ENCODE measurements at regions not wholly inside any gene's neighbourhood (a gene's known extent, or its start where the extent isn't known, plus 50 kb on each side); places are given as distances from the start of the nearest gene placed in this dataset.

DNA sequence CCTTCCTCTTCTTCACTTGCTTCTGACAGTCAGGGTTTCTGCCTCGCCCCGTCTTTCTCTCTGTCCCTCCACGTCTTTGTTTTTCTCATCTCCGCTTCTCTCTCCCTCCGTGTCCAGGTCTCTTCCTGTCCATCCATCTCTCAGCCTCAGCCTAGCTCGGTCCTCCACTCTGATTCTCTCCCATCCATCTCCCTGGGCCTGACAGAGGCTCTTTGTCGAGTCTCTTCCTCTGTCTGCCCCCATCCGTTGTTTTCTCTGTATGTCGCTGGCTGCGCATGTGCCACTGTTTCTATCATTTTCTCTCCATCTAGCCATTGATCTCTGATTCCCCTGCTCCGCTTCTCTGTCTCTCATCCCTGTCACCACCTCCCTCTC is 328.9 kb upstream of the TBX3 start:
- no peaks in the 10 kb centered on the region for H3K27me3 ChIP-seq (ENCODE audit: control insufficient read depth in 5 of 5, insufficient read depth in 4 of 5, low read length in 5 of 5)
- no peak overlapping the region for H3K27ac ChIP-seq (ENCODE audit: low read depth, low read length)
- H3K9ac ChIP-seq (ENCODE audit: low read length in 5 of 5), result no peak overlapping the region

DNA sequence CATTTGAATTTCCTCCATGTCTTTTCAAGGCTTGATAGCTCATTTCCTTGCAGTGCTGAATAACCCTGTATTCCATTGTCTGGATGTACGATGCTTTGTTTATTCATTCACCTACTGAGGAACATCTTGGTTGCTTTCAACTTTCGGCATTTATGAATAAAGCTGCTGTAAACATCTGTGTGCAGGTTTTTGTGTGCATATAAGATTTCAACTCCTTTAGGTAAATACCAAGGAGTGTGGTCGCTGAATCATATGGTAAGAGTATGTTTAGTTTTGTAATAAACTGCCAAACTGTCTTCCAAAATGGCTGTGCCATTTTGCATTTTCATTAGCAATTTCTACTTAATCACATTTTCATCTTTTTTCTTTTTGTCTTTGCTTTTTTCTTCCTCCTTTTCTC is 327.7 kb upstream of the TBX3 start:
- Histone ChIP-seq H3K4me3 (ENCODE audit: low read depth in 1 of 5, low read length in 5 of 5) (no peak overlapping the region), H3K4me1 (ENCODE audit: control insufficient read depth in 5 of 5, insufficient read depth in 5 of 5, low read length in 5 of 5) (peaks cover 0 to 4% (median 4%) of the 10 kb centered on the region in 5 donors), H3K9me3 (ENCODE audit: control insufficient read depth in 5 of 5, low read length in 5 of 5) (peaks cover 0 to 9% (median 3%) of the 10 kb centered on the region in 5 donors), H3K9ac (ENCODE audit: low read length in 5 of 5) (no peak overlapping the region), H3K27me3 (ENCODE audit: control insufficient read depth in 5 of 5, insufficient read depth in 4 of 5, low read length in 5 of 5) (no peaks in the 10 kb centered on the region), H3K27ac (ENCODE audit: low read depth, low read length) (no peak overlapping the region), H3K36me3 (ENCODE audit: control insufficient read depth in 5 of 5, insufficient read depth in 5 of 5, low read length in 5 of 5) (no peaks in the 10 kb centered on the region)

More for the DNA sequence above, 328.9 kb upstream of the TBX3 start:
- Histone ChIP-seq H3K36me3 (ENCODE audit: control insufficient read depth in 5 of 5, insufficient read depth in 5 of 5, low read length in 5 of 5) (no peaks in the 10 kb centered on the region), H3K4me3 (ENCODE audit: low read depth in 1 of 5, low read length in 5 of 5) (no peak overlapping the region), H3K9me3 (ENCODE audit: control insufficient read depth in 5 of 5, low read length in 5 of 5) (peaks cover 0 to 9% (median 3%) of the 10 kb centered on the region in 5 donors), H3K4me1 (ENCODE audit: control insufficient read depth in 5 of 5, insufficient read depth in 5 of 5, low read length in 5 of 5) (peaks cover 0 to 4% (median 4%) of the 10 kb centered on the region in 5 donors)

DNA sequence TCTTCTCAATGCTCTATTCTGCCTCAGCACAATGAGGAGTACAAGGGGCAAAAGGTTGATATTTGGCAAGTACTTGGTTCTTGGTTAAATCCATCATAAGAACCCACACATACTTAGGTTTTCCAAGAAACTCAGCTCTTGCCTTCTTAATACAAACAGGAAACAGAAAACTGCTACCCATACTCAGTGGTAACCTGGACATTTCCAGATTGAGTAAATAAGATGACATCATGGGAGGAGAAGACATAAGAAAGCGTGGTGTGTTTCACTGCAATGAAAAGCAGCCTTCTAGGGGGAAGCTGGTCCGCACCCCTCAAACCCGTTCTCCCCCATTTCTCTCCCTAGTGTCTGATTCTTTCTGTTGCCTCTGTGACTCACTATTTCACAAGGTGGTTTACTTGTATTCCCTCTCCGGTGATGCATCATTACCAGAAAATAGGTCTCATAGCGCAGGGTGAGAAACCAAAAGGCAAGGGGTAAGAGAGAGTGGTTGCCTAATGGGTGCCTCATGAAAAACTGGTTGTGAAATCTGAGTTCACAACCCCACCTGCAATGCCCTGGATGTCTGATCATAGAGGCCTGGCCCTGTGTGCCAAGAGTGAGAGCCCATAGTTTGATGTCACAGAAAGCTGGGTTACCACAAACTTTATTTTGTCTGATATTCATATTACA is 326.5 kb upstream of the TBX3 start:
- H3K9ac ChIP-seq (ENCODE audit: low read length in 5 of 5), result no peak overlapping the region
- H3K36me3 ChIP-seq (ENCODE audit: control insufficient read depth in 5 of 5, insufficient read depth in 5 of 5, low read length in 5 of 5), result no peaks in the 10 kb centered on the region
- peaks cover 0 to 4% (median 4%) of the 10 kb centered on the region in 5 donors for H3K4me1 ChIP-seq (ENCODE audit: control insufficient read depth in 5 of 5, insufficient read depth in 5 of 5, low read length in 5 of 5)
- no peak overlapping the region for H3K4me3 ChIP-seq (ENCODE audit: low read depth in 1 of 5, low read length in 5 of 5)
- H3K27ac ChIP-seq (ENCODE audit: low read depth, low read length), result no peak overlapping the region
- peaks cover 0 to 9% (median 3%) of the 10 kb centered on the region in 5 donors for H3K9me3 ChIP-seq (ENCODE audit: control insufficient read depth in 5 of 5, low read length in 5 of 5)
- H3K27me3 ChIP-seq (ENCODE audit: control insufficient read depth in 5 of 5, insufficient read depth in 4 of 5, low read length in 5 of 5), result no peaks in the 10 kb centered on the region

DNA sequence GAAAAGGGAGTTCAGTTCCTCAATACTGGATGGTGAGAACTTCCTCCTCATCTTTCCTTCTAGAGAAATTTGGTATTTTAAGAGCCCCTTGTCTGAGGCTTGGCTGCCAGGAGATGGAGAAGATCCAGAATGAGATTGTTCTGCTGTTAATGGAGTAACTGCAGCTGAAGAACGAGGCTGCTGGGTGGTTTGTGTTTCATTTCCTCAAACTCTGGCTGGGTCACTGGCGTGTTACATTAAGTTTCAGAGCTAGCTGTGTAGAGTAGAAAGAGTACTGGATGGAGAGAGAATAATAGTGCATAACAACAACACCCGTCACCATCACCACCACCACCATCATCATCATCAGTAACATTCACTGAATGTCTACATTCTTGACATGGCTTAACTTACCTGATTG is 325.0 kb upstream of the TBX3 start:
- no peaks in the 10 kb centered on the region for H3K36me3 ChIP-seq (ENCODE audit: control insufficient read depth in 5 of 5, insufficient read depth in 5 of 5, low read length in 5 of 5)
- H3K9ac ChIP-seq (ENCODE audit: low read length in 5 of 5), result no peak overlapping the region
- H3K27ac ChIP-seq (ENCODE audit: low read depth, low read length), result no peak overlapping the region
- peaks cover 0 to 9% (median 3%) of the 10 kb centered on the region in 5 donors for H3K9me3 ChIP-seq (ENCODE audit: control insufficient read depth in 5 of 5, low read length in 5 of 5)
- H3K4me3 ChIP-seq (ENCODE audit: low read depth in 1 of 5, low read length in 5 of 5), result no peak overlapping the region
- peaks cover 0 to 7% (median 3%) of the 10 kb centered on the region in 5 donors for H3K4me1 ChIP-seq (ENCODE audit: control insufficient read depth in 5 of 5, insufficient read depth in 5 of 5, low read length in 5 of 5)
- no peaks in the 10 kb centered on the region for H3K27me3 ChIP-seq (ENCODE audit: control insufficient read depth in 5 of 5, insufficient read depth in 4 of 5, low read length in 5 of 5)

DNA sequence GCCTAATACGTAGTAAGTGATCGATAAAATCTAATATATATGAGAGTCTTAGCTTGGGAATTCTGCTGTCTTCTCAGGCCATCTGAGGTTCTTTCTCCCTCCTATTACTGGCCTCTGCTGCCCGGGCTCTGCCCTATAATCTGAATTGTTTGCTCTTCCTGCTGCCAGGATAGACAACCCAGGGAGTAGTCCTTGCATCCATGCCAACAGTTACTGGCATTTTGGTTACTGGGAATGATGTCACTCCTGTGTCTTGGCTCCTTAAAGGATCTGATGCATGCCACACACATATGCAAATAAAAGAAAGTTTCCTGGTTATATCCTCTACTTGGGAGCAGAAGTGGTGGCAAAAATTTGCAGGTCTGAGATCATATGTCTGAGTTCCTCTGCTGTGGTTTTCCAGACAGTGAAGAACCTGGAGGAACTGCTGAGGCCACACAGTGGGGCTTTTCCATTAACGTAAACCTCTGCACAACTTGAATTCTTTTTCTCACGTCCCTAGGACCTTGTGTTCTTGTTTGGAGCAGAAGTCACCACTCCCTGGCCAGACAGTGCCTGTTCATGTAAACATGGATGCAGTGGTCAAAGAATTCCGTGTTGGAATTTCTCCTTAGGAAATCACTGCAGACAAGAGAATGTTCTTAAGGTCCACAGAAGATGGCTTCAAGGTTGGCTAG is 320.6 kb upstream of the TBX3 start:
- H3K36me3 ChIP-seq (ENCODE audit: control insufficient read depth in 5 of 5, insufficient read depth in 5 of 5, low read length in 5 of 5), result no peaks in the 10 kb centered on the region
- no peaks in the 10 kb centered on the region for H3K9me3 ChIP-seq (ENCODE audit: control insufficient read depth in 5 of 5, low read length in 5 of 5)
- H3K27ac ChIP-seq (ENCODE audit: low read depth, low read length), result no peak overlapping the region
- no peak overlapping the region for H3K9ac ChIP-seq (ENCODE audit: low read length in 5 of 5)
- no peak overlapping the region for H3K4me3 ChIP-seq (ENCODE audit: low read depth in 1 of 5, low read length in 5 of 5)
- no peaks in the 10 kb centered on the region for H3K27me3 ChIP-seq (ENCODE audit: control insufficient read depth in 5 of 5, insufficient read depth in 4 of 5, low read length in 5 of 5)
- H3K4me1 ChIP-seq (ENCODE audit: control insufficient read depth in 5 of 5, insufficient read depth in 5 of 5, low read length in 5 of 5), result peaks cover 0 to 4% (median 0%) of the 10 kb centered on the region in 5 donors

DNA sequence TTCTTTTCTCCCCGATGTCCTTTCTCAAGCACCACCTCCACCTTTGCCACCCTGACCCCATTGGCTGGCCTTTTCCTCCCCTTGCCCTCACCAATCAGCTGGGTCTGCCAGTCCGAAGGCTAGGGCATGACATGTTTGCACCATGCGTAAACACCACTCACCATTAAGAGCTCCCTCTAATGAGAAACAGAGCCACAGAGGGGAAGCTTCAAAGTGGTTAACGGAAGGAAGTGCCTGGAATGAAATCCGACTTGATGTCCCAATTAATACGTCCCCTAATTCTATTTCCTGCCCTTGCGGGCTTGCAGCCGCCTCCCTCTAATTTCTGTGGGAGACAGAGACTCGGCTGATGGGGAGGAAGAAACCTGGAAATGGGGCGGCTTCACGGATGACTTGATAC is 318.5 kb upstream of the TBX3 start:
- Histone ChIP-seq H3K27ac (ENCODE audit: low read depth, low read length) (no peak overlapping the region), H3K36me3 (ENCODE audit: control insufficient read depth in 5 of 5, insufficient read depth in 5 of 5, low read length in 5 of 5) (no peaks in the 10 kb centered on the region), H3K27me3 (ENCODE audit: control insufficient read depth in 5 of 5, insufficient read depth in 4 of 5, low read length in 5 of 5) (no peaks in the 10 kb centered on the region), H3K9me3 (ENCODE audit: control insufficient read depth in 5 of 5, low read length in 5 of 5) (no peaks in the 10 kb centered on the region), H3K9ac (ENCODE audit: low read length in 5 of 5) (no peak overlapping the region), H3K4me1 (ENCODE audit: control insufficient read depth in 5 of 5, insufficient read depth in 5 of 5, low read length in 5 of 5) (peaks cover 0 to 4% (median 0%) of the 10 kb centered on the region in 5 donors), H3K4me3 (ENCODE audit: low read depth in 1 of 5, low read length in 5 of 5) (no peak overlapping the region)

DNA sequence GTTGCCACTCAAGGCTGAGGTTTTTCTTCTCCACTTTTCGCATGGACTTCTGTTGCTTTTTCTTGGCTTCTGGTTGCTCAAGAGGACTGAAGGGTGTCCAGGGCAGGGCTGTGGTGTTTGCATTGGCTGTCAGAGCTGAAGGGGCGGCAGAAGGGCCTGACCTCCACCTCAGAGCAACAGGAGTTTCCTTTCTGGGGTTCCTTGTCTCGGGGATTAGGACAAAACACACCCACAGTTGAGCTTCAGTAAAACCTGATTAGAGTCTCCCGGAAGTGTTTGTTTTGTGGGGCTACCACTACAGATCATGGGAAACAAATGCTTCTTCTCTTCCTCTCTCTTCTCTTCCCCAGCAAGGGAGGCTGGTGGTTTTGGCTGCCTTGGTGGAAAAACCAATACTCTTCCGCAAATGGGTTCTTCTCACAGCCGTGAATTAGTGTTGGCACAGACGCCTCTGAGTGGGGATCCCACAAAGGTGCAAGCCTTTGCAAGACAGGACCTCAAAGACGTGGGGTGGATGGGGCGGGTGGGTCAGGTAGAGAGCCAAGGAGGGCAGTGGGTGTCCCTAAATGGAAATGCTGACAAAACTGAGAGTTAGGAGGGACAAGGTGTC is 317.7 kb upstream of the TBX3 start:
- H3K4me3 ChIP-seq (ENCODE audit: low read depth in 1 of 5, low read length in 5 of 5), result no peak overlapping the region
- no peak overlapping the region for H3K27ac ChIP-seq (ENCODE audit: low read depth, low read length)
- H3K9ac ChIP-seq (ENCODE audit: low read length in 5 of 5), result no peak overlapping the region
- H3K36me3 ChIP-seq (ENCODE audit: control insufficient read depth in 5 of 5, insufficient read depth in 5 of 5, low read length in 5 of 5), result no peaks in the 10 kb centered on the region
- H3K27me3 ChIP-seq (ENCODE audit: control insufficient read depth in 5 of 5, insufficient read depth in 4 of 5, low read length in 5 of 5), result no peaks in the 10 kb centered on the region
- peaks cover 0 to 4% (median 0%) of the 10 kb centered on the region in 5 donors for H3K4me1 ChIP-seq (ENCODE audit: control insufficient read depth in 5 of 5, insufficient read depth in 5 of 5, low read length in 5 of 5)
- H3K9me3 ChIP-seq (ENCODE audit: control insufficient read depth in 5 of 5, low read length in 5 of 5), result peaks cover 0 to under 1% (median 0%) of the 10 kb centered on the region in 5 donors

DNA sequence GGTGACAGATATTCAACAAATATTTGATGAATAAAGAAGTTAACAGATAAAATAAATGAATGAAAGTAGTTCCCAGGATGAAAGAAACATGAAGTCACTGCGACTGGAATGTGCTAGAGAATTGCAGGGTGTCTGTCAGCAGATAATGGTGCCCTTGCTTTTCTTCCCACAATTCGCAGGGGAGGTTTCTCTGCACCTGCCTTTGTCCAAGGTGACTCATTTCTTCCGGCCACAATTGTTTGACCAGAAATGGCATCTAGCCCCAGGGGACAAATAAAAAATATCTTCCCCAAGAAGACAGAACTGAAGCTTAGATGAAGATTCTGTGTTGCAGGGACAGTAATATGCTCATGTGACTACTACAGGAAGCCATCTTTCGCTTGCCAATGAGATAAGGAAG is 316.1 kb upstream of the TBX3 start:
- Histone ChIP-seq H3K27ac (ENCODE audit: low read depth, low read length) (no peak overlapping the region), H3K27me3 (ENCODE audit: control insufficient read depth in 5 of 5, insufficient read depth in 4 of 5, low read length in 5 of 5) (no peaks in the 10 kb centered on the region), H3K36me3 (ENCODE audit: control insufficient read depth in 5 of 5, insufficient read depth in 5 of 5, low read length in 5 of 5) (no peaks in the 10 kb centered on the region), H3K4me1 (ENCODE audit: control insufficient read depth in 5 of 5, insufficient read depth in 5 of 5, low read length in 5 of 5) (peaks cover 0 to 4% (median 0%) of the 10 kb centered on the region in 5 donors), H3K9ac (ENCODE audit: low read length in 5 of 5) (no peak overlapping the region), H3K4me3 (ENCODE audit: low read depth in 1 of 5, low read length in 5 of 5) (no peak overlapping the region), H3K9me3 (ENCODE audit: control insufficient read depth in 5 of 5, low read length in 5 of 5) (peaks cover 2 to 14% (median 4%) of the 10 kb centered on the region in 5 donors)

DNA sequence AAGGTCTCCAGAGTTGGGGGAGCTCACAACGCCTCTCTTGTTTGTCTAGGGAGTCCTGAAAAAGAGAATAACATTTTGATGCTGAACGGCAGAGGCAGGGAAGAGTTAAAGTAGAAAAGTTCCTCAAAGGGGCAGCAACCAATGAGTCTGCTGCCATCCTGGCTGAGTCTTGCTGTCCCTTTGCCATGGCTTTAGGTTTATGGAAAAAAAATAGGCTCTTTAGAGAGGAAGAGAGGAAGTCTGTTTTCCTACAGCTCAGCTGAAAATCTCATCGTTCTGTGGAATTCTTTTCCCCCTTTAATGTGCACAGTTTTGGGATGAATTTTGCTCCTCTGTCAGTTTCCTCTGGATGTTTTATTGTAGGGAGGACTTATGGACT is 314.8 kb upstream of the TBX3 start:
- H3K4me1 ChIP-seq (ENCODE audit: control insufficient read depth in 5 of 5, insufficient read depth in 5 of 5, low read length in 5 of 5), result peaks cover 0 to 3% (median 0%) of the 10 kb centered on the region in 5 donors
- no peak overlapping the region for H3K9ac ChIP-seq (ENCODE audit: low read length in 5 of 5)
- no peak overlapping the region for H3K4me3 ChIP-seq (ENCODE audit: low read depth in 1 of 5, low read length in 5 of 5)
- H3K36me3 ChIP-seq (ENCODE audit: control insufficient read depth in 5 of 5, insufficient read depth in 5 of 5, low read length in 5 of 5), result no peaks in the 10 kb centered on the region
- no peak overlapping the region for H3K27ac ChIP-seq (ENCODE audit: low read depth, low read length)
- H3K9me3 ChIP-seq (ENCODE audit: control insufficient read depth in 5 of 5, low read length in 5 of 5), result peaks cover 2 to 14% (median 4%) of the 10 kb centered on the region in 5 donors
- H3K27me3 ChIP-seq (ENCODE audit: control insufficient read depth in 5 of 5, insufficient read depth in 4 of 5, low read length in 5 of 5), result no peaks in the 10 kb centered on the region

DNA sequence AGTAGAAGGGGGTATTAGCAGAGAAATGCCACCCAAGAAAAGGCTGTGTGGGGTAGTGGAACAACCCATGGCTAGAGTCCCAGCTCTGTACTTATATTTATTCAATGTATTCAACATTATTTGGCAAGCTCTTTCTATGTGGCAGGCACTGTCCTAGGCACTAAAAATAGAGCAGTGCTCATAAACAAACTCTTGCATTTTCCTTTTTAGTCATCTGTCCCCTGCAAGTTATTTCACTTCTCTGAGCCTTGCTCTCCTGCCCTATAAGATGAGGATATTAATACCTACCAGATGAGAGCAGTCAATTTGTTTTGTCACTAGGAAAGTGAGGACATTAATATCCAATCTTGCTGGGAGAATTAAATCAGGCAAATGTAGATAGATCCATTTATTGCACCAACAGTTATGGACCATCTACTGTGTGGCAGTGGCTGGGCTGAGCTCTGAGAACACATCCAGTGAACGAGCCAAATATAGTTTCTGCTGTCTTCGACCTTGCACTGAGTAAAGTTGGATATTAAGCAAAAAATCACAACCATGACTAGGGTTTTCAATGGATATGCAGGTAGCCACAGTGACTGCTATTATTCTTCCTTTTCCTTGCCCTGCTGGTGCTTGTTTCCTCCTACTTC is 314.3 kb upstream of the TBX3 start:
- Histone ChIP-seq H3K4me1 (ENCODE audit: control insufficient read depth in 5 of 5, insufficient read depth in 5 of 5, low read length in 5 of 5) (peaks cover 0 to 3% (median 0%) of the 10 kb centered on the region in 5 donors), H3K27me3 (ENCODE audit: control insufficient read depth in 5 of 5, insufficient read depth in 4 of 5, low read length in 5 of 5) (no peaks in the 10 kb centered on the region), H3K36me3 (ENCODE audit: control insufficient read depth in 5 of 5, insufficient read depth in 5 of 5, low read length in 5 of 5) (no peaks in the 10 kb centered on the region), H3K4me3 (ENCODE audit: low read depth in 1 of 5, low read length in 5 of 5) (no peak overlapping the region), H3K9me3 (ENCODE audit: control insufficient read depth in 5 of 5, low read length in 5 of 5) (peaks cover 2 to 14% (median 4%) of the 10 kb centered on the region in 5 donors), H3K9ac (ENCODE audit: low read length in 5 of 5) (no peak overlapping the region), H3K27ac (ENCODE audit: low read depth, low read length) (no peak overlapping the region)
